H1 (cell line): ENCODE measurements at regions not wholly inside any gene's neighbourhood (a gene's known extent, or its start where the extent isn't known, plus 50 kb on each side); places are given as distances from the start of the nearest gene placed in this dataset.

Source experiments
- CTCF ChIA-PET: fragments of 300-600 bp; sonication (Branson Sonifier 250); formaldehyde crosslinking; loops from one replicate; lab custom pipeline; 2021; ENCODE audit not compliant: partially characterized antibody; lab: Charles Lee
- POLR2A ChIA-PET: fragments of 300-600 bp; sonication (Branson Sonifier 250); formaldehyde crosslinking; loops from one replicate; lab custom pipeline; 2021; ENCODE audit warnings: inconsistent platforms; ENCODE audit not compliant: partially characterized antibody; lab: Charles Lee
- DNase-seq, 2 experiments: peaks; one replicate each; pipeline versions ENCODE4 v3.0.0 to v3.0.0-alpha.2; 2010 to 2022; ENCODE audit warnings: low spot score in 2 of 2, low read depth in 1 of 2, mixed read lengths in 1 of 2
- FAIRE-seq: peaks from 2 replicates; lab custom pipeline; 2011; peaks lifted over from hg19 to GRCh38; lab: Jason Lieb, UNC
- H2AFZ ChIP-seq: 2 replicates; pipeline ENCODE4 v1.8.1; 2012; ENCODE audit warnings: low read length, inconsistent platforms
- H2AK5ac ChIP-seq: 2 replicates; pipeline ENCODE4 v1.6.1; 2013; ENCODE audit warnings: low read depth, low read length
- H2BK120ac ChIP-seq: replicated peaks from 2 replicates; pipeline ENCODE3; 2013; ENCODE audit warnings: low read depth, low read length, inconsistent platforms
- H2BK12ac ChIP-seq: 2 replicates; pipeline ENCODE4 v1.6.1; 2013; ENCODE audit warnings: low read depth, low read length
- H2BK15ac ChIP-seq: 2 replicates; pipeline ENCODE4 v1.6.1; 2013; ENCODE audit warnings: low read length
- H2BK20ac ChIP-seq: 2 replicates; pipeline ENCODE4 v1.6.1; 2013; ENCODE audit warnings: low read length
- H2BK5ac ChIP-seq: 2 replicates; pipeline ENCODE4 v1.6.1; 2013; ENCODE audit warnings: low read depth, low read length
- H3K14ac ChIP-seq: 2 replicates; pipeline ENCODE4 v1.6.1; 2013; ENCODE audit warnings: inconsistent platforms; ENCODE audit not compliant: insufficient read length
- H3K18ac ChIP-seq: 2 replicates; pipeline ENCODE4 v1.6.1; 2013; ENCODE audit warnings: low read length; ENCODE audit errors: extremely low read depth
- H3K23ac ChIP-seq: 2 replicates; pipeline ENCODE4 v1.6.1; 2013; ENCODE audit warnings: inconsistent platforms; ENCODE audit not compliant: insufficient read length
- H3K23me2 ChIP-seq: 2 replicates; pipeline ENCODE4 v1.6.1; 2013; ENCODE audit warnings: low read depth, low read length
- H3K27ac ChIP-seq: 2 replicates; pipeline ENCODE4 v1.6.1; 2011; ENCODE audit warnings: low read depth, low read length, inconsistent platforms
- H3K27me3 ChIP-seq, 4 experiments: replicated peaks in 1 of 4; 1 replicate in 1 of 4; 2 replicates in 3 of 4; pipeline versions ENCODE4 v1.6.1 to v1.8.1; 2011 to 2013; ENCODE audit warnings: low read length in 3 of 4, mild to moderate bottlenecking in 3 of 4, inconsistent platforms in 2 of 4, mixed read lengths in 2 of 4, moderate library complexity in 1 of 4; ENCODE audit not compliant: control insufficient read depth in 3 of 4, insufficient read depth in 3 of 4; ENCODE audit errors: extremely low read depth in 1 of 4
- H3K36me3 ChIP-seq, 4 experiments: 2 replicates each; pipeline versions ENCODE4 v1.6.1 to v1.8.1; 2011 to 2013; ENCODE audit warnings: mild to moderate bottlenecking in 4 of 4, low read length in 3 of 4, moderate library complexity in 2 of 4, control low read depth in 1 of 4, inconsistent platforms in 1 of 4; ENCODE audit not compliant: insufficient read depth in 4 of 4, control insufficient read depth in 2 of 4
- H3K4ac ChIP-seq: replicated peaks from 2 replicates; pipeline ENCODE3; 2013; ENCODE audit warnings: low read length, low read depth, mixed read lengths, inconsistent platforms; ENCODE audit not compliant: insufficient read length
- H3K4me1 ChIP-seq, 4 experiments: replicated peaks in 1 of 4; 1 replicate in 1 of 4; 2 replicates in 3 of 4; pipeline versions ENCODE4 v1.6.1 to v1.8.1; 2011 to 2013; ENCODE audit warnings: low read length in 3 of 4, inconsistent platforms in 2 of 4, mixed read lengths in 1 of 4; ENCODE audit not compliant: insufficient read depth in 4 of 4, control insufficient read depth in 3 of 4
- H3K4me2 ChIP-seq, 2 experiments: 2 replicates each; pipeline versions ENCODE4 v1.6.1 to v1.8.1; 2011 to 2013; ENCODE audit warnings: low read depth in 2 of 2, low read length in 2 of 2, control low read depth in 1 of 2, inconsistent platforms in 1 of 2, mild to moderate bottlenecking in 1 of 2; ENCODE audit not compliant: insufficient read depth in 1 of 2
- H3K4me3 ChIP-seq, 4 experiments: fragments of 200-600, 300-600 bp in 1 of 4; sonication (generic), shearing (Covaris generic), sonication (Bioruptor Twin) in 1 of 4; 2 replicates each; pipeline versions ENCODE4 v1.5.1 to v1.8.1; 2011 to 2016; ENCODE audit warnings: low read length in 4 of 4, low read depth in 3 of 4, control low read depth in 2 of 4, inconsistent platforms in 2 of 4, mild to moderate bottlenecking in 2 of 4, mixed read lengths in 1 of 4, moderate library complexity in 1 of 4; ENCODE audit not compliant: insufficient read depth in 2 of 4; ENCODE audit errors: extremely low read depth in 1 of 4
- H3K56ac ChIP-seq: replicated peaks from 2 replicates; pipeline ENCODE3; 2013; ENCODE audit warnings: low read depth, mild to moderate bottlenecking, mixed read lengths, low read length, inconsistent platforms; ENCODE audit not compliant: insufficient read length
- H3K79me1 ChIP-seq: 2 replicates; pipeline ENCODE4 v1.6.1; 2013; ENCODE audit warnings: low read depth, low read length, control low read depth
- H3K79me2 ChIP-seq, 2 experiments: 2 replicates each; pipeline versions ENCODE4 v1.6.1 to v1.8.1; 2012 to 2013; ENCODE audit warnings: low read length in 2 of 2, mild to moderate bottlenecking in 2 of 2, inconsistent platforms in 1 of 2; ENCODE audit not compliant: insufficient read depth in 2 of 2, control insufficient read depth in 1 of 2
- H3K9ac ChIP-seq, 4 experiments: replicated peaks in 1 of 4; 1 replicate in 1 of 4; 2 replicates in 3 of 4; pipeline versions ENCODE4 v1.6.1 to v1.8.1; 2011 to 2013; ENCODE audit warnings: low read depth in 3 of 4, low read length in 3 of 4, control low read depth in 2 of 4, mild to moderate bottlenecking in 2 of 4, moderate library complexity in 2 of 4, inconsistent platforms in 1 of 4; ENCODE audit errors: extremely low read depth in 1 of 4
- H3K9me3 ChIP-seq, 2 experiments: 2 replicates each; pipeline versions ENCODE4 v1.6.1 to v1.8.1; 2012 to 2013; ENCODE audit warnings: mild to moderate bottlenecking in 2 of 2, moderate library complexity in 2 of 2, control low read depth in 1 of 2, inconsistent platforms in 1 of 2, low read depth in 1 of 2, low read length in 1 of 2, mixed read lengths in 1 of 2; ENCODE audit not compliant: insufficient read depth in 2 of 2
- H4K20me1 ChIP-seq, 2 experiments: replicated peaks in 1 of 2; 2 replicates each; pipeline versions ENCODE3 to v1.8.1; 2011 to 2013; ENCODE audit warnings: inconsistent platforms in 2 of 2, low read length in 2 of 2, mild to moderate bottlenecking in 1 of 2; ENCODE audit not compliant: insufficient read depth in 2 of 2, control insufficient read depth in 1 of 2
- H4K5ac ChIP-seq: 2 replicates; pipeline ENCODE4 v1.6.1; 2013; ENCODE audit warnings: low read length, low read depth, mixed read lengths, inconsistent platforms; ENCODE audit not compliant: insufficient read length
- H4K8ac ChIP-seq: 2 replicates; pipeline ENCODE4 v1.8.0; 2013; ENCODE audit warnings: mild to moderate bottlenecking, moderate library complexity, low read length, inconsistent platforms; ENCODE audit not compliant: insufficient read depth; ENCODE audit errors: extremely low read depth
- H4K91ac ChIP-seq: replicated peaks from 2 replicates; pipeline ENCODE3; 2013; ENCODE audit warnings: low read length, mixed read lengths, inconsistent platforms; ENCODE audit not compliant: insufficient read length
- JUND ChIP-seq: IDR thresholded peaks from 2 replicates; pipeline ENCODE4 v1.6.1; 2011; ENCODE audit warnings: mild to moderate bottlenecking, improper control_type of control experiment, low read length
- POU5F1 ChIP-seq: IDR thresholded peaks from 2 replicates; pipeline ENCODE4 v1.6.1; 2011; ENCODE audit warnings: low read depth, mild to moderate bottlenecking, low read length, moderate library complexity
- RNF2 ChIP-seq: fragments of 200-900, 300-1000 bp; sonication (generic); IDR thresholded peaks from 2 replicates; pipeline ENCODE4 v1.7.1; 2016; ENCODE audit warnings: borderline replicate concordance, low read depth, mild to moderate bottlenecking, antibody characterized with exemption, low read length; ENCODE audit not compliant: poor library complexity, severe bottlenecking; ENCODE audit errors: missing control alignments
- SIX5 ChIP-seq: IDR thresholded peaks from 2 replicates; pipeline ENCODE4 v1.6.1; 2011; ENCODE audit warnings: mild to moderate bottlenecking, low read depth, low read length
- TBP ChIP-seq: IDR thresholded peaks from 2 replicates; pipeline ENCODE4 v1.6.1; 2011; ENCODE audit warnings: low read depth, low read length, improper control_type of control experiment
- WGBS, 2 experiments: shearing (Covaris generic) in 1 of 2; methylation state at CpG; one replicate each; pipeline versions ENCODE4 v1.1.6 to v1.1.7; 2013 to 2015; ENCODE audit warnings: low lambda C conversion rate in 2 of 2, mixed read lengths in 2 of 2, inconsistent platforms in 1 of 2, low coverage in 1 of 2, missing lambda C conversion rate in 1 of 2; ENCODE audit not compliant: insufficient replicate concordance in 2 of 2, insufficient coverage in 1 of 2, insufficient read length in 1 of 2; ENCODE audit errors: extremely low coverage in 1 of 2, missing lambda C conversion rate in 1 of 2; 5-methylcytosine and 5-hydroxymethylcytosine counted together

- H2BK120ac ChIP-seq = no peak overlapping the region
- no peak overlapping the region for H3K9ac ChIP-seq
- no peak overlapping the region for H2BK15ac ChIP-seq
- CTCF ChIA-PET = interaction anchor here (1.2 kb wide), 1 partner anchor 307 kb away, joined by 3 read pairs; no protein-coding TSS in a partner anchor
- POLR2A ChIA-PET = no interaction called here
- no peaks in the 10 kb centered on the region for H3K9me3 ChIP-seq
- H3K4me2 ChIP-seq = no peak overlapping the region
- H3K14ac ChIP-seq = no peak overlapping the region
- no peak overlapping the region for H2BK20ac ChIP-seq
- peaks cover 0 to 7% (median 4%) of the 10 kb centered on the region in 4 experiments; a peak in 4 of 7 replicates for H3K4me1 ChIP-seq
- TF ChIP-seq SIX5 = no peak
- TF ChIP-seq TBP = no peak
- TF ChIP-seq POU5F1 = no peak
- no peak for TF ChIP-seq JUND
- TF ChIP-seq RNF2 = no peak
- no peaks in the 10 kb centered on the region for H3K36me3 ChIP-seq
- H2BK12ac ChIP-seq = no peak overlapping the region; the same call in 1 of the 2 replicates
- FAIRE-seq (no peak), DNase-seq (no peak)
- no peak overlapping the region for H3K27ac ChIP-seq
- H3K79me2 ChIP-seq = no peaks in the 10 kb centered on the region
- WGBS, 2 experiments = 81% methylated on average over 4 of the region's 4 CpGs; no CpG with 5 or more reads in 1 of the 2 experiments
- H4K91ac ChIP-seq = no peak overlapping the region
- H3K27me3 ChIP-seq = no peaks in the 10 kb centered on the region
- H2AK5ac ChIP-seq = no peak overlapping the region
- H2BK5ac ChIP-seq = no peak overlapping the region
- no peaks in the 10 kb centered on the region for H4K20me1 ChIP-seq
- no peaks in the 10 kb centered on the region for H3K79me1 ChIP-seq
- no peak overlapping the region for H2AFZ ChIP-seq
- H3K56ac ChIP-seq = no peak overlapping the region
- H3K4ac ChIP-seq = no peak overlapping the region
- no peaks in the 10 kb centered on the region for H3K23me2 ChIP-seq
- H4K5ac ChIP-seq = no peak overlapping the region
- no peak overlapping the region for H3K23ac ChIP-seq
- H3K4me3 ChIP-seq = no peak overlapping the region
- no peak overlapping the region for H4K8ac ChIP-seq
- no peak overlapping the region for H3K18ac ChIP-seq
Observed at GRCh38 chr1:5141750-5142149, 487.3 kb downstream of the AJAP1 start.
